A549 (cell line): ENCODE measurements at regions not wholly inside any gene's neighbourhood (a gene's known extent, or its start where the extent isn't known, plus 50 kb on each side); places are given as distances from the start of the nearest gene placed in this dataset.

Experiments
- BHLHE40 ChIP-seq: IDR thresholded peaks from 2 replicates; pipeline ENCODE4 v1.6.1; 2012; ENCODE audit warnings: low read depth, low read length, inconsistent platforms
- CHD2 ChIP-seq: fragments of 150-350 bp; IDR thresholded peaks from 2 replicates; pipeline ENCODE4 v1.6.1; 2014; ENCODE audit warnings: low read length; ENCODE audit not compliant: partially characterized antibody
- MYC ChIP-seq: IDR thresholded peaks from 2 replicates; pipeline ENCODE4 v1.6.1; 2012; ENCODE audit warnings: mild to moderate bottlenecking, inconsistent platforms, low read length, improper control_type of control experiment, borderline replicate concordance
- POLR2A ChIP-seq: IDR thresholded peaks from 2 replicates; pipeline ENCODE4 v1.6.1; 2012; ENCODE audit warnings: mild to moderate bottlenecking, low read length
- REST ChIP-seq: fragments of 200-600 bp; sonication (generic); IDR thresholded peaks from 2 replicates; pipeline ENCODE4 v1.6.1; 2016; ENCODE audit warnings: antibody characterized with exemption, mild to moderate bottlenecking, moderate library complexity
- TF ChIP-seq, protein P1 (sequence below): fragments of >200 bp; sonication (Bioruptor Twin); formaldehyde crosslinking; IDR thresholded peaks from 3 replicates; pipeline ENCODE4 v1.5.1; 2016

GRCh38 chr3:177257625-177258024, 60.3 kb upstream of the TBL1XR1 start:
- TF ChIP-seq, protein P1, sequence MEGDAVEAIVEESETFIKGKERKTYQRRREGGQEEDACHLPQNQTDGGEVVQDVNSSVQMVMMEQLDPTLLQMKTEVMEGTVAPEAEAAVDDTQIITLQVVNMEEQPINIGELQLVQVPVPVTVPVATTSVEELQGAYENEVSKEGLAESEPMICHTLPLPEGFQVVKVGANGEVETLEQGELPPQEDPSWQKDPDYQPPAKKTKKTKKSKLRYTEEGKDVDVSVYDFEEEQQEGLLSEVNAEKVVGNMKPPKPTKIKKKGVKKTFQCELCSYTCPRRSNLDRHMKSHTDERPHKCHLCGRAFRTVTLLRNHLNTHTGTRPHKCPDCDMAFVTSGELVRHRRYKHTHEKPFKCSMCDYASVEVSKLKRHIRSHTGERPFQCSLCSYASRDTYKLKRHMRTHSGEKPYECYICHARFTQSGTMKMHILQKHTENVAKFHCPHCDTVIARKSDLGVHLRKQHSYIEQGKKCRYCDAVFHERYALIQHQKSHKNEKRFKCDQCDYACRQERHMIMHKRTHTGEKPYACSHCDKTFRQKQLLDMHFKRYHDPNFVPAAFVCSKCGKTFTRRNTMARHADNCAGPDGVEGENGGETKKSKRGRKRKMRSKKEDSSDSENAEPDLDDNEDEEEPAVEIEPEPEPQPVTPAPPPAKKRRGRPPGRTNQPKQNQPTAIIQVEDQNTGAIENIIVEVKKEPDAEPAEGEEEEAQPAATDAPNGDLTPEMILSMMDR, result no peak
- TF ChIP-seq MYC (no peak), POLR2A (no peak), REST (no peak), CHD2 (no peak), BHLHE40 (no peak)
